Fibroblast of skin of abdomen (primary cell): ENCODE measurements at regions not wholly inside any gene's neighbourhood (a gene's known extent, or its start where the extent isn't known, plus 50 kb on each side); places are given as distances from the start of the nearest gene placed in this dataset.
"Not testable (repeated sequence)": the region's sequence is repeated elsewhere in the genome, so short reads cannot be mapped to it uniquely, and the experiment has no call there.

Experiments
- DNase-seq: peaks from one replicate; pipeline ENCODE4 v3.0.0-alpha.2; 2013

- peak; percentile 99 for DNase-seq
Measured at GRCh38 chr11:122197066-122197987, 81.3 kb upstream of the BLID start.

- no peak for DNase-seq
Measured at GRCh38 chr11:122195790-122196189, 79.8 kb upstream of the BLID start.

- not testable (repeated sequence) for DNase-seq
Measured at GRCh38 chr11:122193881-122194480, 78.0 kb upstream of the BLID start.

- DNase-seq, result no peak
Measured at GRCh38 chr11:122193457-122193856, 77.4 kb upstream of the BLID start.

GRCh38 chr11:122192634-122193255 lies 76.7 kb upstream of the BLID start:
- DNase-seq, result peak; percentile 67

- no peak for DNase-seq
Measured at GRCh38 chr11:122190768-122191167, 74.8 kb upstream of the BLID start.

- DNase-seq, result peak; percentile 98
Measured at GRCh38 chr11:122189229-122189628, 73.2 kb upstream of the BLID start.

- DNase-seq, result no peak
Measured at GRCh38 chr11:122187373-122188165, 71.6 kb upstream of the BLID start.

GRCh38 chr11:122186439-122187080 lies 70.5 kb upstream of the BLID start:
- peak; percentile 99 for DNase-seq

GRCh38 chr11:122183933-122184332 lies 67.9 kb upstream of the BLID start:
- peak; percentile 55 for DNase-seq

GRCh38 chr11:122181893-122182292 lies 65.9 kb upstream of the BLID start:
- DNase-seq, result no peak

GRCh38 chr11:122181372-122181771 lies 65.4 kb upstream of the BLID start:
- DNase-seq, result no peak

GRCh38 chr11:122179961-122180834 lies 64.2 kb upstream of the BLID start:
- DNase-seq, result peak; percentile 99

GRCh38 chr11:122178795-122179194 lies 62.8 kb upstream of the BLID start:
- no peak for DNase-seq

GRCh38 chr11:122177238-122177637 lies 61.2 kb upstream of the BLID start:
- DNase-seq, result no peak

GRCh38 chr11:122176651-122177050 lies 60.6 kb upstream of the BLID start:
- DNase-seq, result peak; percentile 45

- peak; percentile 35 for DNase-seq
Measured at GRCh38 chr11:122175306-122175705, 59.3 kb upstream of the BLID start.

- DNase-seq, result no peak
Measured at GRCh38 chr11:122173587-122173986, 57.6 kb upstream of the BLID start.

- no peak for DNase-seq
Measured at GRCh38 chr11:122173074-122173450, 57.0 kb upstream of the BLID start.

GRCh38 chr11:122172352-122173073 lies 56.5 kb upstream of the BLID start:
- DNase-seq, result peak; percentile 65
